NB4 (cell line): ENCODE measurements at regions not wholly inside any gene's neighbourhood (a gene's known extent, or its start where the extent isn't known, plus 50 kb on each side); places are given as distances from the start of the nearest gene placed in this dataset.

Experiments
- CTCF ChIP-seq: IDR thresholded peaks from one replicate; pipeline ENCODE4 v1.5.1; 2012; ENCODE audit warnings: low read depth, low read length
- MAX ChIP-seq: IDR thresholded peaks from 2 replicates; pipeline ENCODE4 v1.6.1; 2011; ENCODE audit warnings: low read depth, low read length
- MYC ChIP-seq: IDR thresholded peaks from 2 replicates; pipeline ENCODE4 v1.6.1; 2011; ENCODE audit warnings: low read depth, low read length
- POLR2A ChIP-seq: IDR thresholded peaks from 2 replicates; pipeline ENCODE4 v1.6.1; 2011; ENCODE audit warnings: mild to moderate bottlenecking; ENCODE audit not compliant: insufficient read length; ENCODE audit errors: extremely low read depth

- no peak for TF ChIP-seq MAX
- no peak for TF ChIP-seq CTCF
- no peak for TF ChIP-seq POLR2A
- no peak for TF ChIP-seq MYC
Measured at GRCh38 chr14:54267172-54267571, 129.6 kb upstream of the CDKN3 start.
